ENCODE measurements at regions not wholly inside any gene's neighbourhood (a gene's known extent, or its start where the extent isn't known, plus 50 kb on each side); places are given as distances from the start of the nearest gene placed in this dataset.

DNA sequence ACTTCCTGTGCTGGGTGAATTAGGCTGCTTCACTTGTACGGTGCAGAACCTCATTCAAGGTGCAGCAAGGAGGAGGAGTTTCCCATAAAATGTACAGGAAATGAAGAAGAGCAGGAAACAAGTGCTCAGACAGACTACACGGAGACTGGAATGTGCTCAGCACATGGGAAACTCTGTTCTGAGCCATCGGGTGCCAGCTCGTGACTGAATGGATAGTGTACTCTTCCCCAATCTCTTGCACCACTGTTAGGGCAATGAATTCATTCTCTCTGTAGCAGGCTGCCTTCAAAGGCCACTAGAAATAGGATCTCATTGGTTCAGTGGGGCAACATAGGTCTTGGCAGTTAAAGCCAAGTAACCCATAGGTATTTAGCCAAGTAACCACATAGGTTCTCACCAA, 200.0 kb upstream of the LDB2 start:
- no peak for DNase-seq

DNA sequence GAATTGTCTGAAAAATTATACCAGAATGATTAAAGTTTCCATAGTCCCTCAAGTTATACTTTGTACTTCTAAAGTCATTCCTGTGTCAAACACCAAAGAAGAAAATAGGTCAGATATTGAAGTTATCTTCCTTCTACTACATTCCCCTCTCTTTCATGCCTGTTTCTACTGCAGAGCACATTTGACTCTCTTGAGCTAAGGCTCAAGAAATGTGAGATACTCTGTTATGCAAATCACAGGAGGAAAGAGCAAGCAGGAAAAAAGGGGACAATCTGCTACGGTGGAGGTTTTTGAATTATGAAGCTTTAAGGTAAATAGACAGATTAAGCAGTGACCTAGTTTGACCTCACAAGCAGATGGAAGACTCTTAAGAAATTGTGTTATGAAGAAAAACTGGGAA, 198.9 kb upstream of the LDB2 start:
- DNase-seq = no peak

DNA sequence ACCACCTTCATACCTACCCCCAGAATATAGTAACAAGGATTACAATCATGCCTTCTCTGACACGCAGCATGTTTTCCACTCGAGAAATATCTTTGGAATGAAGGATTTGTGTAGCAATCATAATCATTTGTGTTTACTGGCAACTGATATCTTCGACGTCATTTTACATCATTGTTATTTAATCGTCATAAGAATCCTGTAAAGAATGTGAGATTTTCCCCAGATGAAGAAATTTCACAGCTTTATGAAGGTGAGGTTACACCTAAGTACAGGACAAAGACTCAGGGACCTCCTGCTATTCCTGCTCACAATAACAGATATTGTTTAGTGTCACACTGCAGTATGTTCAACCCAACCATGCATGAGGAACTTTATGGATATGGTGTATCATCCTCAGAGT, 198.2 kb upstream of the LDB2 start:
- no peak for DNase-seq

DNA sequence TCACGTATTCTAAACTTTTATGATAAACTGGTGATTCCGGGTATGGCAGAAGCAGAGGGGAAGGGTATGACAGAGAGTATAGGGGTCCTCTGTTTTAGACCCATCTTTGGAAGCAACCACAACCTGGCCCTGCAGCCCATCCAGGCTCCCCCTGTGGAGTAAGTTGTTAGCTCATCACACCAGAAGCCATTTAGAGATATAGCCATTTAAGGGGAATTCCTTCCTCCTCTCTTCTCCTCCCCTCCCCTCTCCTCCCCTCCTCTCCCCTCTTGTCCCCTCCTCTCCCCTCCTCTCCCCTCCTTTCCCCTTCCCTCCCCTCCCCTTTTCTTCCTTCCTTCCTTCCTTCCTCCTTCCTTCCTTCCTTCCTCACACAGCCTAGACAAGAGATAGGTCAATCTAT, 197.3 kb upstream of the LDB2 start:
- no peak for DNase-seq

DNA sequence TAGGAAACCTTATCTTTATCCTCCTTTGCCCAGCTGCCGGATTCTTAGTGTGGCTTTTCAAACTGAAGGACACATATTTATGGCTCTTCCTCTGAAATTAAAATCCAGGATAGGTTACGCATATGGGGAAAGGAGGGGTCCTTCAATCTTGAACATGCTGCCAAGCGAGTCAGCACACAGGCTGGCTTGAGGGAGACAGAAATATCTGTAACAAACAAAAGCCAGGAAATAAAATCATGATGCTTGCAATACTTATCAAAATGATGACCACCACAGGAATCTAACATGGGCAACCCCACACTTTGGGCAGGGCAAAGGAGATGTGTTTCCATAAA, 196.4 kb upstream of the LDB2 start:
- no peak for DNase-seq

DNA sequence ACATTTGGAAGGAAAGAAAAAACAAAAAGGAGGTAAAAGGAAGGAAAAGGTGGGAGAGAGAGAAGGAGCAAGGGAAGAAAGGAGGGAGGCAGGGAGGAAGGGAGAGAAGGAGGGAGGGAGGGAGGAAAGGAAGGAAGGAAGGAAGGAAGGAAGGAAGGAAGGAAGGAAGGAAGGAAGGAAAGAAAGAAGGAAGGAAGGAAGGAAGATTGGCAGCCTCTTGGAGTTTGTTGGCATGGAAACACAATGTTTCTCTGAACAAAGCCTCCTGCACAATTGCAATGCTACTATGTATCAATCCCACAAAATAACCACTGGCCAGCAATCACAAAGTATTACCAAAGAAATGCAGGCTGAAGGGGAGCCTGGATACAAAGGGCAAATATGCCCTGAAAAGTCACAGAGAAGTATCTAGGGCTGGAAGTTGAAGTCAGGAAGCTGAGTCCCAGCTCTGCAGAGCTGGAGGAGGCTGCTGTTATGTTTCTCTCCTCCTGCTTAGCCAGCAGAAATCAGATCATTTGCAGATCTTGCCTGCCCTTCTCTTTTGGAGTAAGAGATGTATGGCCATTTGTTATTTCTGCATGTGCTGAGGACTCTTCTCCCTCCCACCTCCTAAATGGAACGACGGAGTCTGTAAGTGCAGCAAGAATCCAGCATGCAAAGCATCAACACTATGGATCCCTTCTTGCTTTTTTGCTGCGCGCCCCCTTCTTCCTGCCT, 195.9 kb upstream of the LDB2 start:
- peak; percentile 15 for DNase-seq

DNA sequence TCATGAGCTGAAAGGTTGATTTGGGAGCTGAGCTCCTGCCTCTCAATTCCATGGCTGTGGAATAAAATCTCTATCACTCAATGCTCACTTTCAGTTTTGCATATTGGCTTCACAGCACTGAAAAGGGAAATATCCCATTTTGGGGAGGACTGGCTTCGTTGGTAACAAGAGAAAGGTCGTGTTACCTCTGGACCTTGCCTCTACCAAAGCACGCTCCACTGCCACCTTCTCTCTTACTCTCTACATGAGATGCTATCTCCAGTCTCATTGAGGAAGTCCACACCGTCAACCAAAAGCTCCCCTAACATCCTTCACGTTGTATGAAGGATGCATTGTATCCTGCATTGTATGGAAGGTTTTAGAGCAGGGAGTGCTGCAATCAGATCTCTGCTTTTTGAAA, 195.0 kb upstream of the LDB2 start:
- no peak for DNase-seq

DNA sequence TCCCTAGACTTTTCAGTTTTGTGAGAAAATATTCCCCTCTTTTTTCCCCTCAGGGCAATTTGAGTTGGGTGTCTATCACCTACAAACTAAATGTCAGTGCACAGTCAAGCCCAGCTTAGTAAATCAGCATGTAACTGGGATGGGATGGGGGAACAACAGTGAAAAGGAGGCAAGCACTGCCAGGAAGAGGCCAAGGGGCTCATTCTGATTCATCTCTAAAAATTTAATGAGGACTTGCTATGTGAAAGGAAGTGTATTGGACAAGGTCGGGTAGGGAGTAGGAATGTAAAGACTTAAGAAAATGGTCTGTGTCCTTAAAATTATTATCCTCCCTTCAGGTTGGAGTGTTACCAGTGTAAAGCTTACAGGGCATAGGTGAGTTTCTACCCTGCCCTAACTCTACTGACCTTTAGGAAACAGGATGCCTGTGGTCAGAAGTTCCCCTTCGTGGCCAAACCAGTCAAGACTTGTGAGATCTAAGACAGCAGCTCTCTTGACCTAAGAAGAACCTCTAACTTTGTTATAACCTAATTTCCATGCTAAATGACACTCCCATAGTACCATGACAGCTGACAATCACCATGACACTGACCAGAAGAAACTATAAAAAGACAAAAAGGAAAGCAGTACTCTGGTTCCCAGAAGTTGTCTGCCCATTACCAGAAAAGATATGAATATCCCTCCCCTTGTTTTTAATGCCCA, 194.4 kb upstream of the LDB2 start:
- DNase-seq = no peak

DNA sequence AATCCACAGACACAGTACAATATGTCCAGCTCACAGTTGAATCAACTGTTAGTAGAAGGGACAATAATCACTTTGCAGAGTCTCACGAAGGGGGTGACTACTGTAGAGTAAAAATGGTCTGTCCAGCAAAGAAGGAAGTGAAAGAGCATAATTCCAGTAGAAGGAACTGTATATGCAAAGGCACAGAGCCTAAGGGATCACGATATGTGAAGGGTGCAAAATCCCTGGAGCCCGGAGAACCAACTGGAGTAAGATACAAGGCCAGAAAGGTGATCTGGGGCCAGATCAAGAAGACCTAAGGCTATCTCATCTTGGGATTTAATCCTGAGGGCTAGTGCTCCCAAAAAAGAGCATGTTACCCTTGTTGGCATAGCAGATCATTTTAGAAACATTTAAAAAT, 192.7 kb upstream of the LDB2 start:
- no peak for DNase-seq

DNA sequence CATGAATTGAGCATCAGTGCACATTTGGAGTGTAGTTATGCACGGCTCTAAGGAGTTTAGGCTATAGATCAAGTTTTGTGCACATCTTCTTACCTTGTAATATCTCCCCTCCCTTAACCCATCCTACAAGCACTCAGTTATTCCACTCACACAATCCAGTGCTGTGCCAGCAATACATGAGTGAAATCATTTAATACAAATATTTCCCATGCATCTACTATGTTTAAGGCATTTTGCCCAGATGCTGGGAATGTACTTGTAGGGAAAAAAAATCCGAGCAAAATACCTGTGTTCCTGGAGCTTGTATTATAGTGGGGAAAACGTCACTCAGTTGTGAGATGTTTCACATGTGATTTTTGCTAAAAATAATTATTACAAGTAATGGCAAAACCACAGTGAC, 191.6 kb upstream of the LDB2 start:
- peak; percentile 60 for DNase-seq

DNA sequence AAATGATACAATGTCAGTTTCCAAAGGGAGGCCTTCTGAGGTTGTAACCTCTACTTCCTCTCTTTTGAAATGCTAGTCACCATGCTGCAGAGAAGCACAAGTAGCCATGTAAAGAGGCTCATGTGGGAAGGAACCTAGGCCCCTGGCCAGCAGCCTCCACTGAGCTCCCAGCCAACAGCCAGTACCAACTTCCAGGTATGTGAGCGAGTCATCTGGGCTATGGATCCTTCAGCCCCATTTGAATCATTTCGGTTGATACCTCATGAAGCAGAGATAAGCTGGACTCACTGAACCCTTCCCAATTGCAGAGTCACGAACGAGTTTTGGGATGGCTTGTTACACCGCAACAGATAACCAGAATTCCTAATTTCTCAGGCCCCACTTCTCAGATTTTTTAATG, 187.0 kb upstream of the LDB2 start:
- DNase-seq = no peak

DNA sequence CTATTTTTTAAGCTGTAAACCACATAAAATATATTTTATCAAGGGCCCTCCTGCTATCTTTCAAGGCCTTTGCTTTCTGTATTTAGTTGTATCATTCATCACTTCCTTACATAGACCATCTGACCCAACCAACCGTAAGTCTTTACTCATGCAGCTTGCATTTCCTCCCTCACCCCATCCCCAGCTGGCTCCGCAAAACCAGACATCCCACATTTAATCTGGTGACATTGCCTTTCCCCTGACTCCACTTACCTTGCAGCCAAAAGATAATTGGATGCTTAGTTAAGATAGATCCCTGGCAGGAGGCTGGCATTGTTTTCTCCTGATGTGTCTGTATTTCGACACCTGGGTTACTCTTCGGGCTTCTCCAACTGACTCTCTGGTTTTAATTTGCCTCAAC, 183.7 kb upstream of the LDB2 start:
- no peak for DNase-seq

DNA sequence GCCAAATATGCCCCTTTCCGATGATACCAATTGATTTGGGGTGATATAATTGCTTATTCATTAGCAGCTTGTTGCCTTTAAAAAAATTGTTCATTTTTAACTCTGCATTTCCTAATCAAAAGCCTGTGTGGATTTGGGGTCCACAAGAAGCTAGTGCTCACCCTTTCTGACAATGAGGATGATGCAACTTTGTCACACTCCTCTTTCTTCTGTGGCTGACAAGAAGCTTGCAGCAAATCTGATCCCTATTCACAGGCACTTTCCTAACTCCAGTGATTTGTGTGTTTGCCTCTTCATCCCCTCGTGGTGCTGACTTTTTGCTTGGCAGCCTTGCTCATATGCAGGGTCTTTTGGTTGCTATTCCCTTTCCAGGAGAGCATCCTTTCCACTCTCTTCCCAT, 182.7 kb upstream of the LDB2 start:
- no peak for DNase-seq

DNA sequence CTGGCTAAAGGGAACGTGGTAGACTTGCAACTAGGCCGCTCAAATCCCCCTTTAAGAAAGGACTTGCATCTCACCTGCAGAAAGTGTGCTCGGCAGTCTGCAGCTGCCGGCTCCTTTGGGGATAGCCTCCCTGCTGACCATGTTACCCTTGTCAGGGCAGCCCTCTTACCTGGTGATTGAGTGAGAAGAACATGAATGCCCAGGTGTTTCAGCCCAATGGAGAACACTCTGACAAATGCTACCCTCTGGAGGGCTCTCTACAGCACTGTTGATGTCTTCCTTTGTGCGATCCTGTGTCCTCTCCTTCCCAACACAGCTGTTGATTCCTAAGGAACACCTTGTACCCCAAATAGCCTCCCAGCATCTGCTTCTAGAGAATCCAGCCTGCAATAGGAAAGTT, 178.7 kb upstream of the LDB2 start:
- DNase-seq = no peak

DNA sequence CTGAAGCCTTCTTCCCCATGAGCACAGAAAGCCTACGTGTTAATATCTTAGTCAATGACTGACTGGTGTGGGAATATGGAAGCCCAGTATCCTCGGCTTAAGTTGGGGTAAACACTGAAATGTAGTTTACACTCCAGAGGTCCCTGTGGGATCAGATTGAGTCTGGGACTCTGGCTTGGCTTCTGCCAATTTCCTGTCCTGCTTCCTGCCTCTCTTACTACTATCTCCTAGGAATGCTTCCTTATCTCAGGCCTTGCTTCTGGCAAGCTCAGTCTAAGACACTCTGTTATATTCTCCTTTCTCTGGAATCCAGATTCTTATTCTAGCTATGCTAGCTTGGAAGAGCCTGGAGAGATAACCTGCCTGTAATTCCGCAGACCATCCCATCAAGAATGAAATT, 174.0 kb upstream of the LDB2 start:
- DNase-seq = no peak

DNA sequence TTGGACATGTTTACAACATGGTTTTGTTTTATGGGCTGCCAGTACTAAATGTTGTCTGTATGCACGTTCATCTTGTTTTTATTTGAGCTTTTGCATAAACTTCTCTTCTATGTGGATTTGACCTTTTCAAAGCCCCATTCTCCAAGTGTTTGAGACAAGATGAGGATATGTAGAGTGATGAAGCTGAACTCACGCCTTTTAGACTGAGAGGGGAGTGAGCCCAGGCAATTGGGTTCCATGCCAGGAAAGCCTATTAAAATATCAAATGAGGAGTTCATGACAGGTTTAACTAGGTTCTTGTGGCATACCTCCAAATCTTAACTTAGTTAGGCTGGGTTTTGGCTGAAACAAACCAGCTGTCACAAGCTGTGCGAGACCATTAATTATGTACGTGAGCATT, 170.4 kb upstream of the LDB2 start:
- no peak for DNase-seq

DNA sequence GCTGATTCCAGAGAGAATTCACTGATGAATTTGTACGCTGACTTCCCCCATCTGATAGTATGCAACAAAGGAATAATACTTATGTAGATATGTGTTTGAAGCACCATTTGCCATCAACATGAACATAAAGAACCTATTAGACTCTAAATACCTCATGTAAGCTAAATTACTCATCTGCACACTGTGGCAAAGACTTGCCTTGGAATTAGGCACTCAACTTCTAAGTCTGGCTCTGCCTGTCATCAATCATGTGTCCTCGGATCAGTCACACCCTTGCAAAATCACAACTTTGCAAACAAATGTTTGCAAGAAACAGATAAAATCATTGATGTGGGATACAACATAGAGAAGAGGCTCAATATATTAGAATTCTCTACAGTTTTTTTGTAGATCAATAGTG, 169.9 kb upstream of the LDB2 start:
- DNase-seq = no peak

DNA sequence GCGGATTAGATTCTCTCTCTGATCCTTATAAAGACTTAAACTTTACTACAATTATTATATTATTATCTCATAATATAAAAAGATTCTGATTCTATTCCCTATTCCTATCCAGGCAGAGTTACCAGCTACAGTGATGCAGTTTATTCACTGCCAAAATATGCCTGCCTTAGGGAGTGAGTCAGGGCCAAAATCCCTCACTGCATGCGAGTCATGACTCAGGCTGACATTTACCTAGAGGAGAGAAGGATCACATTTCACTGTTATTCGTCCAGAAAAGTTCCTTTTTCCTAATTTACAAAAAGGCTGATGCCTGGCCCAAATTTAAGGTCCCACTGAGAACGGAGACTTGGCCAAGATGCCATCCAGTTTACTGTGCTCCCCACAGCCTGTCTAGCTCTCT, 168.5 kb upstream of the LDB2 start:
- no peak for DNase-seq

DNA sequence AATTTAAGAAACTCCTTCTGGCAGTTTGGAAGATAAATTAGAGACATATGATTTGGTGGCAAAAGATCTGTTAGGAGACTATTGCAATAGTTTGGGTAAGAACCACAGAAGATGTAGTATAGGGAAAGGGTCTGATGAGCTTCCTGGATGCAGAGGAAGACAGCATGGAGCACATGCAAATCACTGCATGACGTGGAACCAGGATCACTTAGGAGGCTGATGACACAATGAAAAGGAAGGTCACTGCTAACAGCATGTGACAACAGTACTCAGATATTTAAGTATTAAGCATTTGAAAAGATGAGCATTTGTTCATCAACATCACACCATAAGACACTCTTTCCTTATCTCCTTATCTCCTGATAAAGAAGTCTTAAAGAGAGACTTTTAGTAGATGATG, 167.8 kb upstream of the LDB2 start:
- DNase-seq = no peak

DNA sequence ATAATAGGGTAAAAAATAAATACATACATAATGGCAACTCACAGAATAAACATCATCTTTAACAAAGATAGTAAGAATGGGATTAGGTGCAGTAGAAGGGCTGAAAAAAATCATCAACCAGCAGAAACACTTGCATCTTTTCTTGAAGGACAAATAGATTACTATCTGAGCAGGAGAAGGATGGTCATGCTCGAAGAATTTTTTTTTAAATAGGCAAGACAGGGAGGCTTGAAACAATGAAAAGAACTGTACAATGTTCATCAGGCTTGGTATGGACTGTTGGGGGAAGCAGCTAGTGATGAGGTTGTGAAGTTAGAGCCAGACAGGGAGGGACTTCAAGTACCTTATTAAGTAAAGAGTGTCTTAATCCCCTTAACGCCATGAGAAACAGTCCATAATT, 167.4 kb upstream of the LDB2 start:
- no peak for DNase-seq

DNA sequence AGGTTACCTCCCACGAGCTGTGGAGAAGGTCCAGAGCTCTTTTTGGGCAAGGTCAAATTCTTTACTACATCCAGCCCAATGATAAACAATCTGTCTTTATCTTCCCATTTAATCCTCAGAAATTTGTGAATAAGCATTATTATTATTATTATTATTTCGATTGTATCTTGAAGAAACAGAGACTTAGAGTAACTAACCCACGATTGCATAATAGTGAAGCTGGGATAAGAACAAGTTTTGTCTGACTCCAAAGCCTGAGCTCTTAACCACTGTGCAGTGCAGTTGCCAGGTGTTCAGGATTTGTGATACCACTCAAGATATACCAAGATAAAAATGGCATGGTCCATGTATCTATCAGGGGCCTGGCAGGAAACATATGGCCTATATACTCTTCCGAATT, 166.5 kb upstream of the LDB2 start:
- DNase-seq = no peak

DNA sequence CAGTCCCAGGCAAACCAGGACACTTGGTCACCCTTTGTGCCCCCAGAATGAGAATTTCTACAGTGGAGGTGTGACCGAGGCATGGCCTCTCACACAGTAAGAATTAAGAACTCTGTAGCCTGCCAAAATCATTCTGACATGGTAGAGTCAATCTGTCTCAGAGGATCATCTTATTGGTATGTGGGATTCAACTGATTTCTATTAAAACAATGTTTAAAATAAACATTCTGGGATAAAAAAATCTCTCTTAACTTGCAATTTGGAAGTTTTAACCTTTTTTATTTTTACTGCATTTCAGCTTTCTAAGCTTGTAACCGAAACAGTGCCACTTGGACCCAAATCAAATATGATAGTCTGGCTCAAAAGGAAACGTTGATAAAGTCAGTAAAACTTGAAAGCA, 165.4 kb upstream of the LDB2 start:
- no peak for DNase-seq

DNA sequence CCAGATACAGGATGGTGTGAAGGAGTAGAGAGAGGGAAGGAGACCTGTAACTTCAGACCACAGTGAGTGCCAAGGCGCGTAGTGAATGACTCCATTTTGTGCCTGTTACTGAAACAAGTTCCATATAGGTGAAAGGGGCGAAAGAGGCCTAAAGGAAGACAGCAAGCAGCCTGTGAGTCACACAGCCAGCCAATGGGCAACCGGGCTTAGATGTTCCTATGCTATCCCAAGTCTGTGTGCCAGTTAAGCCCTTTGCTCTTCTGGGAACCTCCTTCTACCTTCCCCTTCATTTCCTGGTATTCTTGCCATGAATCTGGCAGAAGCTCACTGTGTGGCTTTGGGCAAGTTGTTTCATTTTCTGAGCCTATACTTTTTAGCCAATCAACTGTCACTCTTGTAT, 161.8 kb upstream of the LDB2 start:
- peak; percentile 11 for DNase-seq

DNA sequence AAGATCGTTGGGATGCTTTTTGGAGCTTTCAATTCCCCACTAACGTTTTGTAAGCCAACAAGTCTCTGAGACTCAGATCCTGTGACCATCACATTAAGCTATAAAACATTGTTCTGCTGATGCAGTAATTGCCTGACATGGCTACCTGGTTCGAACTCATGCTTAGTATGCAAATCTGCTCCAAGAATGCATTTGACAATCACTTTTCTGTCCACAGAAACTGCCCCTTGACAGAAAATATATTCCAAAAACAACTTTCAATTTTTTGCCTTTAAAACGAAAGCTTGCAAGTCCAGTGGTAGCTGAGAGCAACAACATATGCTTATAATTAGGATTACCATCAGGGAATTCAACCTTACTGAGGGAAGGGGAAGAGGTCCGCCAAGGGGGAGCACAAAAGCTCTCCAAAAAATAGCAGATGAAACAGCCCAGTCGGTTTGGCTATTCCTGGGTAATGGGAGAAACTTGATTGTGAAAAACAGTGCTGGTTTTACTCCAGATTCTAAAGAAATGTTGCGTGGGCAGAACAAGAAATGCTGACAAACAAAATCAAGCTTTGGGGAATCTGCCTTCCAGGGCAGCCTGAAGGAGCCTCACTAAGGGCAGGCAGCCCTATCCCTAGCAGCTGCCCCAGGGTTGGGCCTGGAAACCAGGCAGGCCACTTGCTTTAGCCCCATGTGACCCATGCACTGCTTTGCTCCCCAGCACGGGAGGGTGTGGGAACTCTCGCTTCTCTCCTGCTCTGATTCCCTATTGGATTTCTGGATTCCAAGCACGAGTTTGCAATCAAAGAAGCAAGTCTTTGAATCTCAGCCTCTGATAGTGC, 160.7 kb upstream of the LDB2 start:
- DNase-seq = peak; percentile 65

Data from hindlimb muscle (tissue), 1 donor.